DND-41 (cell line): ENCODE measurements at regions not wholly inside any gene's neighbourhood (a gene's known extent, or its start where the extent isn't known, plus 50 kb on each side); places are given as distances from the start of the nearest gene placed in this dataset.

Source experiments
- EZH2 ChIP-seq: IDR thresholded peaks from 3 replicates; pipeline ENCODE4 v1.6.1; 2012; ENCODE audit warnings: borderline replicate concordance, low read depth, mild to moderate bottlenecking, moderate library complexity, low read length, inconsistent platforms; ENCODE audit not compliant: severe bottlenecking
- TF ChIP-seq, protein P1 (sequence below): IDR thresholded peaks from 2 replicates; pipeline ENCODE4 v1.5.1; 2012; ENCODE audit warnings: borderline replicate concordance, low read length, moderate library complexity, mild to moderate bottlenecking; ENCODE audit not compliant: poor library complexity, severe bottlenecking; ENCODE audit errors: extremely low read depth

DNA sequence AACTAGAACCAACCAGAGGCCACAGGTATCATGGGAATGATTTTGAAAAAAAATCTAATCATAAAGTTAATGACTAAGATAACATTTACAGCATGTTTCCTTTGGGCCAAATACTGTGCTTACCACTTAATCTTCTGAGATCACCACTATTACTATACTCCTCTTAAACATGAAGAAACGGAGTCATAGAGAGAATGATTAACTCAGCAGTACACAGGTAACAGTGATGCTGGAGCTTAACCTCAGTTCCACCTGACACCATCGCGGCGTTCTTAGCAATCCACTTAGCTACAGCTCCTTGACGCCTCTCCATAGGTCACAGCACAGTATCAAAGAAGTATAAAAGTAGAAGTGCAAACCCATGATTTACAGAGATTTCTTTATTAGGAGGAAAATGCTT lies 592.6 kb upstream of the SLIT2 start:
- TF ChIP-seq, protein P1, sequence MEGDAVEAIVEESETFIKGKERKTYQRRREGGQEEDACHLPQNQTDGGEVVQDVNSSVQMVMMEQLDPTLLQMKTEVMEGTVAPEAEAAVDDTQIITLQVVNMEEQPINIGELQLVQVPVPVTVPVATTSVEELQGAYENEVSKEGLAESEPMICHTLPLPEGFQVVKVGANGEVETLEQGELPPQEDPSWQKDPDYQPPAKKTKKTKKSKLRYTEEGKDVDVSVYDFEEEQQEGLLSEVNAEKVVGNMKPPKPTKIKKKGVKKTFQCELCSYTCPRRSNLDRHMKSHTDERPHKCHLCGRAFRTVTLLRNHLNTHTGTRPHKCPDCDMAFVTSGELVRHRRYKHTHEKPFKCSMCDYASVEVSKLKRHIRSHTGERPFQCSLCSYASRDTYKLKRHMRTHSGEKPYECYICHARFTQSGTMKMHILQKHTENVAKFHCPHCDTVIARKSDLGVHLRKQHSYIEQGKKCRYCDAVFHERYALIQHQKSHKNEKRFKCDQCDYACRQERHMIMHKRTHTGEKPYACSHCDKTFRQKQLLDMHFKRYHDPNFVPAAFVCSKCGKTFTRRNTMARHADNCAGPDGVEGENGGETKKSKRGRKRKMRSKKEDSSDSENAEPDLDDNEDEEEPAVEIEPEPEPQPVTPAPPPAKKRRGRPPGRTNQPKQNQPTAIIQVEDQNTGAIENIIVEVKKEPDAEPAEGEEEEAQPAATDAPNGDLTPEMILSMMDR: no peak
- TF ChIP-seq EZH2: no peak
